ENCODE measurements at regions not wholly inside any gene's neighbourhood (a gene's known extent, or its start where the extent isn't known, plus 50 kb on each side); places are given as distances from the start of the nearest gene placed in this dataset.
A peak's percentile ranks its signal among the peaks of the same experiment; 100 is the strongest.

- WGBS, 5 donors, result 8 to 31% (median 25%) methylated on average over 4 of the region's 4 CpGs
- peak in 1 of 2 donors; percentile 72 for DNase-seq
- Histone ChIP-seq H3K36me3 (no peaks in the 10 kb centered on the region), H3K9me3 (no peaks in the 10 kb centered on the region), H3K4me3 (no peak overlapping the region), H3K4me1 (peaks cover 0 to 3% (median 0%) of the 10 kb centered on the region in 4 donors), H3K27me3 (peaks cover 0 to 9% (median 0%) of the 10 kb centered on the region in 3 donors), H3K27ac (no peak overlapping the region)
- TF ChIP-seq POLR2AphosphoS5 (IDR thresholded peaks at IDR 0.05) (no peak), POLR2A (IDR thresholded peaks at IDR 0.05) (no peak), CTCF (IDR thresholded peaks at IDR 0.05) (no peak), EP300 (IDR thresholded peaks at IDR 0.05) (no peak)
- intact Hi-C loops (cut with DNase I; ENCODE audit: low total_unique reads), result no loop called here
Measured at GRCh38 chr12:126883697-126884096, 1383.3 kb upstream of the TMEM132C start.

GRCh38 chr12:126889501-126889900, 1377.5 kb upstream of the TMEM132C start:
- H3K27me3 ChIP-seq, result peaks cover 0 to 5% (median 0%) of the 10 kb centered on the region in 3 donors
- H3K27ac ChIP-seq, result no peak overlapping the region
- intact Hi-C loops (cut with DNase I; ENCODE audit: low total_unique reads), result no loop called here
- no peaks in the 10 kb centered on the region for H3K36me3 ChIP-seq
- peaks cover 0 to 10% (median 4%) of the 10 kb centered on the region in 4 donors for H3K9me3 ChIP-seq
- no peak overlapping the region for H3K4me3 ChIP-seq
- WGBS, 5 donors, result 64 to 72% (median 68%) methylated on average over 4 of the region's 4 CpGs
- no peak for DNase-seq
- TF ChIP-seq POLR2AphosphoS5 (IDR thresholded peaks at IDR 0.05) (no peak), CTCF (IDR thresholded peaks at IDR 0.05) (no peak), EP300 (IDR thresholded peaks at IDR 0.05) (no peak), POLR2A (IDR thresholded peaks at IDR 0.05) (no peak)
- no peaks in the 10 kb centered on the region for H3K4me1 ChIP-seq

GRCh38 chr12:126890097-126890496, 1376.9 kb upstream of the TMEM132C start:
- Histone ChIP-seq H3K27me3 (peaks cover 0 to 5% (median 0%) of the 10 kb centered on the region in 3 donors), H3K9me3 (peaks cover 0 to 10% (median 4%) of the 10 kb centered on the region in 4 donors), H3K4me3 (no peak overlapping the region), H3K4me1 (no peaks in the 10 kb centered on the region), H3K27ac (no peak overlapping the region), H3K36me3 (no peaks in the 10 kb centered on the region)
- 59 to 74% (median 70%) methylated on average over 2 of the region's 2 CpGs for WGBS, 5 donors
- no peak for DNase-seq
- intact Hi-C loops (cut with DNase I; ENCODE audit: low total_unique reads), result no loop called here
- TF ChIP-seq CTCF (IDR thresholded peaks at IDR 0.05) (no peak), EP300 (IDR thresholded peaks at IDR 0.05) (no peak), POLR2AphosphoS5 (IDR thresholded peaks at IDR 0.05) (no peak), POLR2A (IDR thresholded peaks at IDR 0.05) (no peak)

- intact Hi-C loops (cut with DNase I; ENCODE audit: low total_unique reads), result no loop called here
- 81 to 100% (median 95%) methylated on average over 1 of the region's 1 CpG for WGBS, 5 donors
Measured at GRCh38 chr12:126891789-126892188, 1375.2 kb upstream of the TMEM132C start.

More at GRCh38 chr12:126891789-126892188, 1375.2 kb upstream of the TMEM132C start:
- H3K27me3 ChIP-seq, result peaks cover 0 to 6% (median 0%) of the 10 kb centered on the region in 3 donors
- TF ChIP-seq POLR2A (IDR thresholded peaks at IDR 0.05) (no peak), CTCF (IDR thresholded peaks at IDR 0.05) (no peak), EP300 (IDR thresholded peaks at IDR 0.05) (no peak), POLR2AphosphoS5 (IDR thresholded peaks at IDR 0.05) (no peak)
- no peak overlapping the region for H3K27ac ChIP-seq
- H3K4me1 ChIP-seq, result no peaks in the 10 kb centered on the region
- peaks cover 0 to 10% (median 4%) of the 10 kb centered on the region in 4 donors for H3K9me3 ChIP-seq
- no peak overlapping the region for H3K4me3 ChIP-seq
- H3K36me3 ChIP-seq, result no peaks in the 10 kb centered on the region
- no peak for DNase-seq

Measured in stomach (tissue), 8 donors.